Colonic mucosa (tissue), 4 donors: ENCODE measurements at regions not wholly inside any gene's neighbourhood (a gene's known extent, or its start where the extent isn't known, plus 50 kb on each side); places are given as distances from the start of the nearest gene placed in this dataset.

Experiments
- DNase-seq: peaks from one replicate; pipeline ENCODE4 v3.0.0-alpha.2; 2020
- H3K27ac ChIP-seq: fragments of 200-600 bp; one replicate; pipeline ENCODE4 v1.8.0; 2021
- H3K27me3 ChIP-seq: fragments of 200-600 bp; one replicate; pipeline ENCODE4 v1.8.0; 2021
- H3K36me3 ChIP-seq: fragments of 200-600 bp; one replicate; pipeline ENCODE4 v1.8.0; 2021
- H3K4me1 ChIP-seq: fragments of 200-600 bp; one replicate; pipeline ENCODE4 v1.8.0; 2021; ENCODE audit warnings: mild to moderate bottlenecking
- H3K4me3 ChIP-seq: fragments of 200-600 bp; one replicate; pipeline ENCODE4 v1.8.0; 2021
- H3K9ac ChIP-seq, 2 donors: one replicate each; pipeline ENCODE4 v1.7.0; 2013; ENCODE audit warnings: control low read depth in 2 of 2, low read depth in 2 of 2, low read length in 2 of 2
- H3K9me3 ChIP-seq: fragments of 200-600 bp; one replicate; pipeline ENCODE4 v1.8.0; 2021
- CTCF ChIP-seq: fragments of 200-600 bp; IDR thresholded peaks from one replicate; pipeline ENCODE4 v1.8.0; 2022; ENCODE audit warnings: antibody characterized with exemption, mild to moderate bottlenecking
- intact Hi-C: fragments of 100-400 bp; cut with DNase I; formaldehyde crosslinking; loops from one replicate; pipeline ENCODE4 v1.14.1; 2022
- donor health status: healthy.
- donor health status: DM: no; HTN: no; CAD: no.
- donor health status: DM: no; HTN: no; CAD: no.

GRCh38 chr4:83779103-83780052 is 243.5 kb downstream of the GPAT3 start:
- H3K36me3 ChIP-seq, result no peaks in the 10 kb centered on the region
- intact Hi-C loops, result no loop called here
- H3K9ac ChIP-seq, result no peak overlapping the region
- no peaks in the 10 kb centered on the region for H3K9me3 ChIP-seq
- DNase-seq, result no peak
- no peaks in the 10 kb centered on the region for H3K27me3 ChIP-seq
- H3K27ac ChIP-seq, result no peak overlapping the region
- H3K4me3 ChIP-seq, result no peak overlapping the region
- TF ChIP-seq CTCF, result no peak
- H3K4me1 ChIP-seq, result no peaks in the 10 kb centered on the region

DNA sequence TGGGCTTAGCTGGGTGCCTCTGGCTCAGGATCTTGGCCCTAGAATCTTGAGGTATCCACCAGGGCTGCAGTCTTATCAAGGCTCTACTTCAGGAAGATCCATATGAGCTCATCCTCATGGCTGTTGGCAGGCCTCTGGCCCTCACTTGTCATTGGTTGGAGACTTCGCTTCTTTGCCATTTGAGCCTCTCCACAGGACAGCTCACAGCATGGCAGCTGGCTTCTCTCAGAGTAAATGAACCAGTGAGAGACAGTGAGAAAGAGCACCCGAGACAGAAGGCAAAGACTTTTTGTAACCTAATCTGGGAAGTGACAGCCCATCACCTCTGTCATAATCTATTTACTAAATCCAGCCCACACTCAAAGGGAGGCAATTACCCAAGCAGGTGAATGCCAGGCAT is 236.8 kb downstream of the GPAT3 start:
- intact Hi-C loops, result no loop called here
- no peak for TF ChIP-seq CTCF
- H3K36me3 ChIP-seq, result no peaks in the 10 kb centered on the region
- DNase-seq, result no peak
- no peak overlapping the region for H3K9ac ChIP-seq
- no peak overlapping the region for H3K4me3 ChIP-seq
- H3K27me3 ChIP-seq, result no peaks in the 10 kb centered on the region
- H3K4me1 ChIP-seq, result no peaks in the 10 kb centered on the region
- no peak overlapping the region for H3K27ac ChIP-seq
- no peaks in the 10 kb centered on the region for H3K9me3 ChIP-seq

DNA sequence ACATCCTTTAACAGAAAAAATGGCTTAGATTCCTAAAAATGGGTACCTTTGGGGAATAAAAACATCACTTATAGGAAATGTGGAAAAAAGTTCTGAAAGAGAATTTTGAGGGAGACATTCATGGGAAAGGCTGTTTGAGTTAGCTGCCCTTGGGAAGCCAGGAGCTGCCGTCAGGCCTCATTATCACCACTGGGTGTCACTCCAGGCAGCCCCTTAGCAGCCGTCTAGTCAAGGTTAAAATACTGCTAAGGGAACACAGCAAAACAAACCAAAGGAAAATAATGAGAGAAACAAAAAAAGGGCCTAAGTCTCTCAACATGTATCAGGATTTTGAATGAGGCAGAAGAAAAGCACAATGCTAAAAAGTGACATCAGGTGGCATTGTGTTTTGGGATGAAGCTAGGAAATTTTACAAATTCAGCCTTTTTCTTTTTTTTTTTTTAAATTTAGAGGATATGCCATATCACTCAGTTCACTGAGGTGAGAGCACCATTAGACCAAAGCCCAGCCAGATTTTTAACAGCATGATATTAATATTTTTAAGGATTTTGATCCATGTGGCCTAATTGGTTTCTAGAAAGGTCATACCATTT is 235.3 kb downstream of the GPAT3 start:
- no peak for DNase-seq
- no peaks in the 10 kb centered on the region for H3K4me1 ChIP-seq
- H3K27ac ChIP-seq, result no peak overlapping the region
- H3K4me3 ChIP-seq, result no peak overlapping the region
- no peak overlapping the region for H3K9ac ChIP-seq
- no peaks in the 10 kb centered on the region for H3K9me3 ChIP-seq
- no peaks in the 10 kb centered on the region for H3K27me3 ChIP-seq
- intact Hi-C loops, result no loop called here
- H3K36me3 ChIP-seq, result no peaks in the 10 kb centered on the region
- peak; percentile 33 for TF ChIP-seq CTCF

DNA sequence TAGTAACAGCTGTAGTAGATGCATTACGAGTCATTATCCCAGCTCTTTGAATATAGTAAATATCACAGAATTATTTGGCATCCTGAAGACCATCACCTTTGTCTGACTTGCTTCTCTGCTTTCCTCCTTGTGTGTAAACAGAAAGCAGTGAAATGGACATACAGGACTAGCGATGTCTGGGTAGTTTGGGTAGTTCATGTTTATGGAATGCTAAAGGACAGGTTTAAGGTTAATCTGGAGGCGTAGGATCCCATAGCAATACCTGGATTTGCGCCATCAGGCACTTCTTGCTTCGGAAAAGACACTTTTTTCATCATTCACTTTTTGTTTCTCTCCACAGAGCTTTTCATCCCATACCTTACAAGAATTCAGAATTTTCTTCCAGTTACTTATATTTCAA is 232.2 kb downstream of the GPAT3 start:
- Histone ChIP-seq H3K9ac (no peak overlapping the region), H3K27ac (no peak overlapping the region), H3K4me3 (no peak overlapping the region), H3K27me3 (no peaks in the 10 kb centered on the region), H3K36me3 (no peaks in the 10 kb centered on the region), H3K9me3 (no peaks in the 10 kb centered on the region), H3K4me1 (no peaks in the 10 kb centered on the region)
- intact Hi-C loops, result no loop called here
- DNase-seq, result no peak
- TF ChIP-seq CTCF, result no peak

DNA sequence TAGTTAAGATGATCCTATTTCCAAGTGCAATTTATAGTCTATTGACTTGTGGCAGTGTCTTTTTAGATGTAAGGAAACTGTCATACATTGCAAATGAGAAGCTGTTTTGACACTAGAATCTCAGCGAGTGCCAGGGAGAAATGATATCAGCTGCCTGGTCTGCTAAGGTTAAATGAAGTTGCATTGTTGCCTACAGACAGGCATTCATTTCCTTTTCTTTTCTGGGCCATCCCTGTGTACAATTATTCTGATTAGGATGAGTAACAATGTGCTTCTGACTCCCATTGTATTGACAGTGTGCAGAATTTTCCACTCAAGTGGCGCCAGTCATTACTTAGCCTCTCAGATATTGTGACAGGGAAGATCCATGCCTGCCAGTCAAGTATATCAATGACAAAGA is 231.2 kb downstream of the GPAT3 start:
- H3K9me3 ChIP-seq, result no peaks in the 10 kb centered on the region
- no peaks in the 10 kb centered on the region for H3K27me3 ChIP-seq
- no peak overlapping the region for H3K4me3 ChIP-seq
- intact Hi-C loops, result no loop called here
- H3K36me3 ChIP-seq, result no peaks in the 10 kb centered on the region
- TF ChIP-seq CTCF, result no peak
- no peak overlapping the region for H3K9ac ChIP-seq
- H3K27ac ChIP-seq, result no peak overlapping the region
- H3K4me1 ChIP-seq, result no peaks in the 10 kb centered on the region
- no peak for DNase-seq
